ENCODE measurements at regions not wholly inside any gene's neighbourhood (a gene's known extent, or its start where the extent isn't known, plus 50 kb on each side); places are given as distances from the start of the nearest gene placed in this dataset.

- no peak for ATAC-seq
- Histone ChIP-seq H3K9me3 (no peaks in the 10 kb centered on the region), H3K4me1 (no peaks in the 10 kb centered on the region), H3K4me3 (no peak overlapping the region), H3K4me2 (no peak overlapping the region), H3K27ac (no peak overlapping the region)
- DNase-seq (ENCODE audit: low read depth in 1 of 2, low spot score in 1 of 2) = no peak
- no peak for FAIRE-seq
- ChIA-PET POLR2A (no interaction called here), CTCF (interaction anchor here (1.0 to 2.1 kb wide), 3 partner anchors 7 to 213 kb away, joined by 3 to 7 read pairs (median 4); no protein-coding TSS in a partner anchor)
- no peak for TF ChIP-seq BCL3 (IDR thresholded peaks at IDR 0.05)
- no peak for TF ChIP-seq EP300 (IDR thresholded peaks at IDR 0.05)
- no peak for TF ChIP-seq RCOR1 (IDR thresholded peaks at IDR 0.05; ENCODE audit: low read depth, low read length)
- TF ChIP-seq ZFP36 (IDR thresholded peaks at IDR 0.05; ENCODE audit: borderline replicate concordance, partially characterized antibody) = no peak
- TF ChIP-seq SMC3 (IDR thresholded peaks at IDR 0.05) = no peak
- TF ChIP-seq ELK1 (IDR thresholded peaks at IDR 0.05; ENCODE audit: low read depth, low read length) = no peak
- TF ChIP-seq RFX5 (IDR thresholded peaks at IDR 0.05) = no peak
- no peak for TF ChIP-seq FOSB (CRISPR knock-in tag; IDR thresholded peaks at IDR 0.05)
- no peak for TF ChIP-seq CHD4 (IDR thresholded peaks at IDR 0.05; ENCODE audit: borderline replicate concordance)
- no peak for TF ChIP-seq HMGXB4 (CRISPR knock-in tag; IDR thresholded peaks at IDR 0.05; ENCODE audit: borderline replicate concordance)
- no peak for TF ChIP-seq USF2 (IDR thresholded peaks at IDR 0.05)
- TF ChIP-seq NR3C1 (IDR thresholded peaks at IDR 0.05) = no peak
- 61% methylated on average over 6 of the region's 6 CpGs for WGBS (ENCODE audit: missing lambda C conversion rate)
Measured at GRCh38 chr5:135119481-135119880, 85.5 kb upstream of the PITX1 start.

- H3K4me2 ChIP-seq = no peak overlapping the region
- WGBS (ENCODE audit: missing lambda C conversion rate) = 70% methylated on average over 5 of the region's 5 CpGs
- ATAC-seq (no peak), FAIRE-seq (no peak), DNase-seq (ENCODE audit: low read depth in 1 of 2, low spot score in 1 of 2) (no peak)
- no peaks in the 10 kb centered on the region for H3K4me1 ChIP-seq
- H3K9me3 ChIP-seq = no peaks in the 10 kb centered on the region
- no peak overlapping the region for H3K27ac ChIP-seq
- POLR2A ChIA-PET = no interaction called here
- CTCF ChIA-PET = interaction anchor here (1.2 kb wide), 1 partner anchor 74 kb away, joined by 3 read pairs; no protein-coding TSS in a partner anchor
- TF ChIP-seq RAD21 (conservative IDR thresholded peaks at IDR 0.05 in 1 of 2, IDR thresholded peaks at IDR 0.05 in 1 of 2) (no peak), KDM1A (IDR thresholded peaks at IDR 0.05; ENCODE audit: low read depth) (no peak)
- H3K4me3 ChIP-seq = no peak overlapping the region
Measured at GRCh38 chr5:135117590-135117989, 83.6 kb upstream of the PITX1 start.

- Histone ChIP-seq H3K4me1 (peaks cover 6% of the 10 kb centered on the region; the same call in 1 of the 3 replicates), H3K4me2 (no peak overlapping the region), H3K9me3 (no peaks in the 10 kb centered on the region), H3K27ac (no peak overlapping the region), H3K4me3 (no peak overlapping the region)
- ATAC-seq = no peak
- TF ChIP-seq POLR2AphosphoS2 (conservative IDR thresholded peaks at IDR 0.05; ENCODE audit: low read length) = no peak
- TF ChIP-seq CHD2 (IDR thresholded peaks at IDR 0.05; ENCODE audit: low read length, partially characterized antibody) = no peak
- WGBS (ENCODE audit: missing lambda C conversion rate) = 89% methylated on average over 6 of the region's 6 CpGs
- no peak for DNase-seq (ENCODE audit: low read depth in 1 of 2, low spot score in 1 of 2)
- ChIA-PET CTCF (no interaction called here), POLR2A (no interaction called here)
- FAIRE-seq = no peak
Measured at GRCh38 chr5:135116160-135116561, 82.1 kb upstream of the PITX1 start.

Data from A549 (cell line).